Brain microvascular endothelial cell (primary cell): ENCODE measurements at regions not wholly inside any gene's neighbourhood (a gene's known extent, or its start where the extent isn't known, plus 50 kb on each side); places are given as distances from the start of the nearest gene placed in this dataset.

Experiments
- DNase-seq: peaks from one replicate; pipeline ENCODE4 v3.0.0-alpha.2; 2020
- H3K27ac ChIP-seq: fragments of 250-450 bp; sonication (Bioruptor Pico); 2 replicates; pipeline ENCODE4 v1.5.1; 2020; ENCODE audit warnings: mild to moderate bottlenecking, moderate library complexity
- H3K27me3 ChIP-seq: fragments of 250-450 bp; sonication (Bioruptor Pico); replicated peaks from 2 replicates; pipeline ENCODE4 v1.5.1; 2020; ENCODE audit warnings: mild to moderate bottlenecking
- H3K36me3 ChIP-seq: fragments of 250-450 bp; sonication (Bioruptor Pico); replicated peaks from 2 replicates; pipeline ENCODE4 v1.5.1; 2020; ENCODE audit warnings: mild to moderate bottlenecking
- H3K4me3 ChIP-seq: 2 replicates; pipeline ENCODE4 v1.5.1; 2011; ENCODE audit warnings: low read depth, mild to moderate bottlenecking, control low read depth, low read length, moderate library complexity
- in situ Hi-C: cut with HindIII; loops from 2 replicates; pipeline ENCODE4 v1.10.0; 2017; ENCODE audit warnings: low sequenced_read_pairs, low pct_ligation_motif_present
- TF ChIP-seq, protein P1 (sequence below): IDR thresholded peaks from 2 replicates; pipeline ENCODE4 v1.5.1; 2011; ENCODE audit warnings: low read depth, mild to moderate bottlenecking, moderate library complexity, low read length, control low read depth, inconsistent platforms; ENCODE audit errors: missing control alignments

DNA sequence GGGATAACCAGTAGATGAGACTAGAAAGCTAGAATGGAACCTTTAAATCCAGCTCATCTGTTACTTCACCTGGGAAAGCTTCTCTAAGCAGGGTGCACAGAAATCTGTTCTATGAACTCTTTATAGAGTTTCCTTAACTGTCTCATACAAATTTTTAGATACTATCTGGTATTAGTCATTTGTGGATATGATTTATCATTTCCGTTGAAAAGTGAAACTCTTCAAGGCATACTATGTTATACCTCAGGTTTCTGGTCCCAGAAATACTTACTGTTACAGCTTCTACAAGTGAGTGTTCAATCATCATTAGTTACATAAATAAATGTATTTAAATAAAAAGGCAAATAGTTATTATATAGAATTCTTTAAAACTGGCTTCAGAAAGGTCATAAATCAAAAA is 298.3 kb upstream of the AGA start:
- Histone ChIP-seq H3K4me3 (no peak overlapping the region), H3K36me3 (no peaks in the 10 kb centered on the region), H3K27me3 (no peaks in the 10 kb centered on the region), H3K27ac (no peak overlapping the region)
- TF ChIP-seq, protein P1, sequence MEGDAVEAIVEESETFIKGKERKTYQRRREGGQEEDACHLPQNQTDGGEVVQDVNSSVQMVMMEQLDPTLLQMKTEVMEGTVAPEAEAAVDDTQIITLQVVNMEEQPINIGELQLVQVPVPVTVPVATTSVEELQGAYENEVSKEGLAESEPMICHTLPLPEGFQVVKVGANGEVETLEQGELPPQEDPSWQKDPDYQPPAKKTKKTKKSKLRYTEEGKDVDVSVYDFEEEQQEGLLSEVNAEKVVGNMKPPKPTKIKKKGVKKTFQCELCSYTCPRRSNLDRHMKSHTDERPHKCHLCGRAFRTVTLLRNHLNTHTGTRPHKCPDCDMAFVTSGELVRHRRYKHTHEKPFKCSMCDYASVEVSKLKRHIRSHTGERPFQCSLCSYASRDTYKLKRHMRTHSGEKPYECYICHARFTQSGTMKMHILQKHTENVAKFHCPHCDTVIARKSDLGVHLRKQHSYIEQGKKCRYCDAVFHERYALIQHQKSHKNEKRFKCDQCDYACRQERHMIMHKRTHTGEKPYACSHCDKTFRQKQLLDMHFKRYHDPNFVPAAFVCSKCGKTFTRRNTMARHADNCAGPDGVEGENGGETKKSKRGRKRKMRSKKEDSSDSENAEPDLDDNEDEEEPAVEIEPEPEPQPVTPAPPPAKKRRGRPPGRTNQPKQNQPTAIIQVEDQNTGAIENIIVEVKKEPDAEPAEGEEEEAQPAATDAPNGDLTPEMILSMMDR: no peak
- no peak for DNase-seq
- in situ Hi-C loops: no loop called here

- H3K27me3 ChIP-seq: no peaks in the 10 kb centered on the region
- H3K27ac ChIP-seq: no peak overlapping the region
- TF ChIP-seq, protein P1: no peak
- DNase-seq: no peak
- in situ Hi-C loops: no loop called here
- no peaks in the 10 kb centered on the region for H3K36me3 ChIP-seq
- no peak overlapping the region for H3K4me3 ChIP-seq
These were observed 317.5 kb upstream of the AGA start for GRCh38 chr4:177759729-177760128.

- no peaks in the 10 kb centered on the region for H3K36me3 ChIP-seq
- no peak for DNase-seq
- TF ChIP-seq, protein P1: no peak
- no peak overlapping the region for H3K27ac ChIP-seq
- in situ Hi-C loops: no loop called here
- H3K4me3 ChIP-seq: no peak overlapping the region
- no peaks in the 10 kb centered on the region for H3K27me3 ChIP-seq
These were observed 319.5 kb upstream of the AGA start for GRCh38 chr4:177761692-177762091.

GRCh38 chr4:177769155-177769554 is 326.9 kb upstream of the AGA start:
- H3K27ac ChIP-seq: no peak overlapping the region
- DNase-seq: no peak
- H3K27me3 ChIP-seq: no peaks in the 10 kb centered on the region
- H3K36me3 ChIP-seq: no peaks in the 10 kb centered on the region
- in situ Hi-C loops: no loop called here
- TF ChIP-seq, protein P1: no peak
- H3K4me3 ChIP-seq: no peak overlapping the region

- no peaks in the 10 kb centered on the region for H3K36me3 ChIP-seq
- in situ Hi-C loops: no loop called here
- TF ChIP-seq, protein P1: no peak
- H3K27ac ChIP-seq: no peak overlapping the region
- no peak overlapping the region for H3K4me3 ChIP-seq
- no peaks in the 10 kb centered on the region for H3K27me3 ChIP-seq
- DNase-seq: no peak
These were observed 328.5 kb upstream of the AGA start for GRCh38 chr4:177770776-177771175.

GRCh38 chr4:177771645-177772044 is 329.4 kb upstream of the AGA start:
- in situ Hi-C loops: no loop called here
- Histone ChIP-seq H3K36me3 (no peaks in the 10 kb centered on the region), H3K27ac (no peak overlapping the region), H3K4me3 (no peak overlapping the region), H3K27me3 (no peaks in the 10 kb centered on the region)
- TF ChIP-seq, protein P1: no peak
- no peak for DNase-seq
